GM19035 (cell line): ENCODE measurements at regions not wholly inside any gene's neighbourhood (a gene's known extent, or its start where the extent isn't known, plus 50 kb on each side); places are given as distances from the start of the nearest gene placed in this dataset.

Source experiments
- ATAC-seq: cut with Tn5 transposase; IDR thresholded peaks from one replicate; pipeline ENCODE4 v1.9.1; 2021; ENCODE audit not compliant: unreplicated experiment

- no peak for ATAC-seq
Measured at GRCh38 chr9:2243666-2244555, 228.8 kb downstream of the SMARCA2 start.

GRCh38 chr9:2247340-2247739 lies 232.2 kb downstream of the SMARCA2 start:
- ATAC-seq, result no peak

GRCh38 chr9:2248768-2249265 lies 233.7 kb downstream of the SMARCA2 start:
- no peak for ATAC-seq

GRCh38 chr9:2253636-2254580 lies 238.8 kb downstream of the SMARCA2 start:
- ATAC-seq, result no peak

GRCh38 chr9:2255128-2255527 lies 240.0 kb downstream of the SMARCA2 start:
- ATAC-seq, result no peak

- no peak for ATAC-seq
Measured at GRCh38 chr9:2257248-2257929, 242.2 kb downstream of the SMARCA2 start.

- no peak for ATAC-seq
Measured at GRCh38 chr9:2260417-2261306, 245.5 kb downstream of the SMARCA2 start.

- no peak for ATAC-seq
Measured at GRCh38 chr9:2261421-2262103, 246.4 kb downstream of the SMARCA2 start.

- ATAC-seq, result no peak
Measured at GRCh38 chr9:2262386-2263071, 247.4 kb downstream of the SMARCA2 start.

GRCh38 chr9:2263111-2263510 lies 248.0 kb downstream of the SMARCA2 start:
- no peak for ATAC-seq

GRCh38 chr9:2263665-2264064 lies 248.5 kb downstream of the SMARCA2 start:
- ATAC-seq, result no peak

- ATAC-seq, result no peak
Measured at GRCh38 chr9:2264081-2264480, 248.9 kb downstream of the SMARCA2 start.

GRCh38 chr9:2267181-2267745 lies 252.1 kb downstream of the SMARCA2 start:
- no peak for ATAC-seq

- ATAC-seq, result no peak
Measured at GRCh38 chr9:2269778-2270177, 254.6 kb downstream of the SMARCA2 start.

- no peak for ATAC-seq
Measured at GRCh38 chr9:2270565-2270964, 255.4 kb downstream of the SMARCA2 start.

GRCh38 chr9:2271426-2271825 lies 256.3 kb downstream of the SMARCA2 start:
- ATAC-seq, result peak; percentile 82

GRCh38 chr9:2274762-2275161 lies 259.6 kb downstream of the SMARCA2 start:
- no peak for ATAC-seq

GRCh38 chr9:2276296-2276695 lies 261.1 kb downstream of the SMARCA2 start:
- ATAC-seq, result no peak
